ENCODE measurements at regions not wholly inside any gene's neighbourhood (a gene's known extent, or its start where the extent isn't known, plus 50 kb on each side); places are given as distances from the start of the nearest gene placed in this dataset.

- TF ChIP-seq, protein P1, sequence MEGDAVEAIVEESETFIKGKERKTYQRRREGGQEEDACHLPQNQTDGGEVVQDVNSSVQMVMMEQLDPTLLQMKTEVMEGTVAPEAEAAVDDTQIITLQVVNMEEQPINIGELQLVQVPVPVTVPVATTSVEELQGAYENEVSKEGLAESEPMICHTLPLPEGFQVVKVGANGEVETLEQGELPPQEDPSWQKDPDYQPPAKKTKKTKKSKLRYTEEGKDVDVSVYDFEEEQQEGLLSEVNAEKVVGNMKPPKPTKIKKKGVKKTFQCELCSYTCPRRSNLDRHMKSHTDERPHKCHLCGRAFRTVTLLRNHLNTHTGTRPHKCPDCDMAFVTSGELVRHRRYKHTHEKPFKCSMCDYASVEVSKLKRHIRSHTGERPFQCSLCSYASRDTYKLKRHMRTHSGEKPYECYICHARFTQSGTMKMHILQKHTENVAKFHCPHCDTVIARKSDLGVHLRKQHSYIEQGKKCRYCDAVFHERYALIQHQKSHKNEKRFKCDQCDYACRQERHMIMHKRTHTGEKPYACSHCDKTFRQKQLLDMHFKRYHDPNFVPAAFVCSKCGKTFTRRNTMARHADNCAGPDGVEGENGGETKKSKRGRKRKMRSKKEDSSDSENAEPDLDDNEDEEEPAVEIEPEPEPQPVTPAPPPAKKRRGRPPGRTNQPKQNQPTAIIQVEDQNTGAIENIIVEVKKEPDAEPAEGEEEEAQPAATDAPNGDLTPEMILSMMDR (IDR thresholded peaks at IDR 0.05) = no peak
- TF ChIP-seq POLR2A (IDR thresholded peaks at IDR 0.05) (no peak), EP300 (IDR thresholded peaks at IDR 0.05) (no peak)
These were observed 383.5 kb downstream of the KLHL4 start for GRCh38 chrX:87901060-87901459.

Data from tibial nerve (tissue), 4 donors.